ENCODE measurements at regions not wholly inside any gene's neighbourhood (a gene's known extent, or its start where the extent isn't known, plus 50 kb on each side); places are given as distances from the start of the nearest gene placed in this dataset.

GRCh38 chr2:2787301-2787907, 456.3 kb upstream of the MYT1L start:
- no peaks in the 10 kb centered on the region for H3K27me3 ChIP-seq
- ATAC-seq (no peak), DNase-seq (no peak)
- H3K36me3 ChIP-seq: no peaks in the 10 kb centered on the region
- H3K4me3 ChIP-seq: no peak overlapping the region
- no peak for TF ChIP-seq CTCF (IDR thresholded peaks at IDR 0.05)
- no peak overlapping the region for H3K27ac ChIP-seq
- H3K9me3 ChIP-seq: no peaks in the 10 kb centered on the region
- no peaks in the 10 kb centered on the region for H3K4me1 ChIP-seq
- intact Hi-C loops (cut with DNase I): no loop called here

- intact Hi-C loops (cut with DNase I): no loop called here
- TF ChIP-seq CTCF (IDR thresholded peaks at IDR 0.05): no peak
- H3K9me3 ChIP-seq: no peaks in the 10 kb centered on the region
- ATAC-seq (no peak), DNase-seq (no peak)
- H3K27ac ChIP-seq: no peak overlapping the region
- H3K4me3 ChIP-seq: no peak overlapping the region
- H3K36me3 ChIP-seq: no peaks in the 10 kb centered on the region
- H3K27me3 ChIP-seq: no peaks in the 10 kb centered on the region
- H3K4me1 ChIP-seq: no peaks in the 10 kb centered on the region
Measured at GRCh38 chr2:2782007-2782406, 450.9 kb upstream of the MYT1L start.

- Histone ChIP-seq H3K36me3 (no peaks in the 10 kb centered on the region), H3K27me3 (no peaks in the 10 kb centered on the region), H3K27ac (no peak overlapping the region), H3K9me3 (no peaks in the 10 kb centered on the region), H3K4me1 (no peaks in the 10 kb centered on the region), H3K4me3 (no peak overlapping the region)
- intact Hi-C loops (cut with DNase I): no loop called here
- ATAC-seq (peak; percentile 11), DNase-seq (no peak)
- no peak for TF ChIP-seq CTCF (IDR thresholded peaks at IDR 0.05)
Measured at GRCh38 chr2:2779727-2780126, 448.7 kb upstream of the MYT1L start.

GRCh38 chr2:2777876-2778275, 446.8 kb upstream of the MYT1L start:
- DNase-seq: no peak
- Histone ChIP-seq H3K4me1 (no peaks in the 10 kb centered on the region), H3K9me3 (no peaks in the 10 kb centered on the region), H3K27ac (no peak overlapping the region), H3K4me3 (no peak overlapping the region), H3K27me3 (no peaks in the 10 kb centered on the region), H3K36me3 (no peaks in the 10 kb centered on the region)
- intact Hi-C loops (cut with DNase I): no loop called here
- no peak for TF ChIP-seq CTCF (IDR thresholded peaks at IDR 0.05)
- no peak for ATAC-seq

- TF ChIP-seq CTCF (IDR thresholded peaks at IDR 0.05): no peak
- ATAC-seq (no peak), DNase-seq (no peak)
- H3K27me3 ChIP-seq: no peaks in the 10 kb centered on the region
- no peak overlapping the region for H3K27ac ChIP-seq
- no peaks in the 10 kb centered on the region for H3K9me3 ChIP-seq
- intact Hi-C loops (cut with DNase I): no loop called here
- no peaks in the 10 kb centered on the region for H3K4me1 ChIP-seq
- no peaks in the 10 kb centered on the region for H3K36me3 ChIP-seq
- H3K4me3 ChIP-seq: no peak overlapping the region
Measured at GRCh38 chr2:2777213-2777612, 446.1 kb upstream of the MYT1L start.

GRCh38 chr2:2775018-2775417, 443.9 kb upstream of the MYT1L start:
- Histone ChIP-seq H3K27me3 (no peaks in the 10 kb centered on the region), H3K36me3 (no peaks in the 10 kb centered on the region), H3K27ac (no peak overlapping the region), H3K9me3 (no peaks in the 10 kb centered on the region), H3K4me3 (no peak overlapping the region), H3K4me1 (no peaks in the 10 kb centered on the region)
- intact Hi-C loops (cut with DNase I): no loop called here
- TF ChIP-seq CTCF (IDR thresholded peaks at IDR 0.05): no peak
- ATAC-seq (no peak), DNase-seq (no peak)

Data from upper lobe of right lung (tissue), 1 donor.